Immature natural killer cell (primary cell): ENCODE measurements at regions not wholly inside any gene's neighbourhood (a gene's known extent, or its start where the extent isn't known, plus 50 kb on each side); places are given as distances from the start of the nearest gene placed in this dataset.
"Not testable (repeated sequence)": the region's sequence is repeated elsewhere in the genome, so short reads cannot be mapped to it uniquely, and the experiment has no call there.

Experiments used
- DNase-seq, 3 donors: peaks; one replicate each; pipeline ENCODE4 v3.0.0; 2022; ENCODE audit warnings: mixed read lengths in 1 of 3
- H3K27ac Mint-ChIP-seq, 6 donors: one replicate each; pipeline ENCODE4 v1.8.0; 2020; ENCODE audit warnings: mixed read lengths in 6 of 6, mild to moderate bottlenecking in 5 of 6, inconsistent platforms in 4 of 6, moderate library complexity in 3 of 6
- H3K27me3 Mint-ChIP-seq, 3 donors: one replicate each; pipeline ENCODE4 v1.8.0; 2020 to 2021; ENCODE audit warnings: low read depth in 3 of 3, mild to moderate bottlenecking in 3 of 3, mixed read lengths in 3 of 3, moderate library complexity in 3 of 3, inconsistent platforms in 1 of 3
- H3K36me3 Mint-ChIP-seq, 3 donors: one replicate each; pipeline ENCODE4 v1.8.0; 2020; ENCODE audit warnings: mixed read lengths in 3 of 3, inconsistent platforms in 2 of 3, mild to moderate bottlenecking in 2 of 3
- H3K4me1 Mint-ChIP-seq, 2 donors: one replicate each; pipeline ENCODE4 v1.8.0; 2020; ENCODE audit warnings: inconsistent platforms in 2 of 2, mild to moderate bottlenecking in 2 of 2, mixed read lengths in 2 of 2, moderate library complexity in 1 of 2
- H3K4me3 Mint-ChIP-seq, 5 donors: one replicate each; pipeline ENCODE4 v1.8.0; 2020; ENCODE audit warnings: mild to moderate bottlenecking in 5 of 5, mixed read lengths in 5 of 5, inconsistent platforms in 3 of 5, moderate library complexity in 3 of 5
- H3K9me3 Mint-ChIP-seq, 6 donors: one replicate each; pipeline ENCODE4 v1.8.0; 2020; ENCODE audit warnings: mild to moderate bottlenecking in 6 of 6, mixed read lengths in 6 of 6, inconsistent platforms in 4 of 6, moderate library complexity in 3 of 6

DNA sequence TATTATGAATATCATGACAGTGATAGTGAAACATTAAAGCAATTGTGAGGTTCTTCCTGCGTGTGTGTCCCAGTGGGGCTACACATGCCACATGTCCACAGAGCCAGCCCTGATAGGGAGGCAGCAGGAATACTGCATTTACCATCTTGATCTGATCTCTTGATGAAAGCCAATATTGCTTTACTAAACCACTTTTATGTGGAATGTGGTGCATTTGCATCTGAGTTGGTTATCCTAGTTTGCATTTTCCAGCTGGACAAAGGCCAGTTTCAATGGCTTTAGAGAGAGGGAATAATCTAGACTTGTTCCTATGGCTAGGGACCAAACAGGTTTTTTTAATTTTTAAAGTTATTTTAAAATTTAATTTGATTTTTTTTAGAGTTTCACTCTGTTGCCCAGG, 216.3 kb upstream of the FERMT1 start:
- Mint-ChIP-seq H3K4me3 (no peak overlapping the region), H3K9me3 (peaks cover 0 to 6% (median 0%) of the 10 kb centered on the region in 6 donors), H3K27me3 (no peaks in the 10 kb centered on the region), H3K4me1 (no peaks in the 10 kb centered on the region), H3K27ac (no peak overlapping the region), H3K36me3 (no peaks in the 10 kb centered on the region)
- no peak for DNase-seq

DNA sequence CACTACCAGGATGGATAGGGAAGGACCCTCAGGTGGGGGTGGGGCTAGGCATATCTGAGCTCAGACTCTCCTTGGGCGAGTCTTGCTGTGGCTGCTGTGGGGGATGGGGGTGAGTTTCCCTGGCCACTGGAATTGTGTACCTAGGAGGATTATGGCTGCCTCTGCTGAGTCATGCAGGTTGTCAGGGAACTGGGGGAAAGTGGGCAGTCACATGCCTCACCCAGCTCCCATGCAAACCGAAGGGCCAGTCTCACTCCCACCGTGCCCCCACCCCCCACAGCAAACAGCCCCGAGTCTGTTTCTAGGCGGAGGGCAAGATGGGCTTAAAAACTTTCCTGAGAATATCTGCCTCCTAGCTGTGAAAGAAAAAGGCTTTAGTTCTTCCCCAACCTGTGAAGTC, 210.3 kb upstream of the FERMT1 start:
- H3K27me3 Mint-ChIP-seq: peaks cover 0 to 2% (median 1%) of the 10 kb centered on the region in 3 donors
- H3K4me3 Mint-ChIP-seq: no peak overlapping the region
- no peaks in the 10 kb centered on the region for H3K36me3 Mint-ChIP-seq
- H3K9me3 Mint-ChIP-seq: peaks cover 1 to 13% (median 7%) of the 10 kb centered on the region in 6 donors
- DNase-seq: no peak
- no peaks in the 10 kb centered on the region for H3K4me1 Mint-ChIP-seq
- no peak overlapping the region for H3K27ac Mint-ChIP-seq

DNA sequence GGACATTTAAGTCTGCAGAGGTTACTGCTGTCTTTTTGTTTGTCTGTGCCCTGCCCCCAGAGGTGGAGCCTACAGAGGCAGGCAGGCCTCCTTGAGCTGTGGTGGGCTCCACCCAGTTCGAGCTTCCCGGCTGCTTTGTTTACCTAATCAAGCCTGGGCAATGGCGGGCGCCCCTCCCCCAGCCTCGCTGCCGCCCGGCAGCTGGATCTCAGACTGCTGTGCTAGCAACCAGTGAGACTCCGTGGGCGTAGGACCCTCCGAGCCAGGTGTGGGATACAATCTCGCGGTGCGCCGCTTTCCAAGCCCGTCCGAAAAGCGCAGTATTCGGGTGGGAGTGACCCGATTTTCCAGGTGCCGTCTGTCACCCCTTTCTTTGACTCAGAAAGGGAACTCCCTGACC, 198.4 kb upstream of the FERMT1 start:
- peaks cover 0 to 20% (median 13%) of the 10 kb centered on the region in 6 donors for H3K9me3 Mint-ChIP-seq
- H3K36me3 Mint-ChIP-seq, H3K27me3 Mint-ChIP-seq, H3K4me3 Mint-ChIP-seq, H3K4me1 Mint-ChIP-seq, H3K27ac Mint-ChIP-seq, DNase-seq: not testable (repeated sequence)

DNA sequence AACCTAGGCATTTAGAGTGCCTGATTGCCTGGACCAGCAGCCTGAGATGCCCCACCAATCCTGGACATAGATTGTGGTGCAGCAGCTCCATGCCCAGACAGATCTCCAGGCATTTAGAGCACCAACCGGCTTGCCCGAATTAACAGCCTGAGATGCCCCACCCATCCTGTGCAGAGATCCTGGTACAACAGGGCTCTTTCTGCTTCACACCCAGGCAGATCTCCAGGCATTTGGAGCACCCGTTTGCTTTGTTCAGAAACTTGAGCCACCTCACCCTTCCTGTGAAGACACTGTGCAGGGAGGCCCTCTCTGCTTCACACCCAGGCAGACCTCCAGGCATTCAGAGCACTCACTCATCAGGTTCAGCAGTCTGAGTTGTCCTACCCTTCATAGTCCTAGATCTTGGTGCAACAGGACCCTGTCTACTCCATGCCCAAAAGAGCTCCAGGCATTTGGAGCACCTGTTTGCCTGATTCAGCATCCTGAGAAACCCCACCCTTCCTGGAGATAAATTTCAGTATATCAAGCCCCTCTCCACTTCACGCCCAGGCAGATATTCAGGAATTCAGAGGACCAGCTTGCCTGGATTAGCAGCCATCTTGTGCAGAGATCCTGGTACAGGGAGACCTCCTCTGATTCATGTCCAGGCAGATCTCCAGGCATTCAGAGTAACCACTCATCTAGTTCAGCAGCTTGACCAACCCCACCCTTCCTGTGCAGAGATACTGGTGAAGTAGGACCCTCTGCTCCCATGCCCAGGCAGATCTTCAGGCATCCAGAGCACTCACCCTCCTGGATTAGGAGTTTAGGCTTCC, 189.2 kb upstream of the FERMT1 start:
- peaks cover 7 to 18% (median 9%) of the 10 kb centered on the region in 6 donors for H3K9me3 Mint-ChIP-seq
- no peak overlapping the region for H3K4me3 Mint-ChIP-seq
- H3K27ac Mint-ChIP-seq: no peak overlapping the region
- no peaks in the 10 kb centered on the region for H3K4me1 Mint-ChIP-seq
- DNase-seq: no peak
- no peaks in the 10 kb centered on the region for H3K36me3 Mint-ChIP-seq
- peaks cover 0 to 2% (median 0%) of the 10 kb centered on the region in 3 donors for H3K27me3 Mint-ChIP-seq

DNA sequence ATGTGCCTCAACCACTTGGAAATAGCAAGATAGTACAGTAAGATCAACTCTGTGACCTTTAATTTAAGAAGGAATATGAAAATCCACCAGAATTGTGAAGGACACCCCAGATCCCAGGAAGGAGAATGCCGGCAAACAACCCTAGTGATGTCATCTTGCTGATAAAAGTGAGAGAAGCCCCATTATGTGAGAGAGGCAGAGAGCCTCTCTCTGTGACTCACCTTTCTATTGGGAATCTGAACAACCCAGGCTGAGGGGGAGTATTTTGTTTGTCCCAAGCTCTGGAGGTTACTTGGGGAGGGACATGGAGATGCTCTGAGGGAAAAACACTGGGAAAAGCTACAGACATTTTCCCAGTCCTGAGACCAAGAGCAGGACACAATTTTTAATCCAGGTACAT, 188.3 kb upstream of the FERMT1 start:
- H3K36me3 Mint-ChIP-seq: no peaks in the 10 kb centered on the region
- H3K27me3 Mint-ChIP-seq: peaks cover 0 to 2% (median 0%) of the 10 kb centered on the region in 3 donors
- no peaks in the 10 kb centered on the region for H3K4me1 Mint-ChIP-seq
- DNase-seq: no peak
- H3K9me3 Mint-ChIP-seq: peaks cover 7 to 18% (median 9%) of the 10 kb centered on the region in 6 donors
- H3K27ac Mint-ChIP-seq: no peak overlapping the region
- H3K4me3 Mint-ChIP-seq: no peak overlapping the region

DNA sequence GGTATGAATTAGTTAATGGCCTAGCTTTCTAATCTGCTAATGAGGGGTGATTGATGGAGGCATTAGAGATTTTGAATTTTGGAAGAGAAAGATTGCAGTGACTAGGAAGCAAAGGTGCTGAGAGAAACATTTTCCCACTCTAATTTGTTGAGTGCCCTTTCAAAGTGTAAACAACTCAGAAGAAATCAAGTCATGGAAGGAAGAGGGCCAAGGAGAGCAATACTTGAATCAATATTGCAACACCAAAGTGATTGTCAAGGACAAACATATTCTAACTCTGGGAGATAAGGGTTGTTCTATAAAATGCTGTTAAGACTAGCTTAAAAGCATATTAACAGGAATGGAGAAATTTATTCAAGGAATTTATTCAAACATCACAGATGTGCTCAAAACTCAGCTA, 182.7 kb upstream of the FERMT1 start:
- H3K4me1 Mint-ChIP-seq: no peaks in the 10 kb centered on the region
- no peaks in the 10 kb centered on the region for H3K36me3 Mint-ChIP-seq
- H3K4me3 Mint-ChIP-seq: no peak overlapping the region
- H3K27ac Mint-ChIP-seq: no peak overlapping the region
- no peak for DNase-seq
- peaks cover under 1 to 24% (median 8%) of the 10 kb centered on the region in 6 donors for H3K9me3 Mint-ChIP-seq
- H3K27me3 Mint-ChIP-seq: peaks cover 0 to 1% (median under 1%) of the 10 kb centered on the region in 3 donors

DNA sequence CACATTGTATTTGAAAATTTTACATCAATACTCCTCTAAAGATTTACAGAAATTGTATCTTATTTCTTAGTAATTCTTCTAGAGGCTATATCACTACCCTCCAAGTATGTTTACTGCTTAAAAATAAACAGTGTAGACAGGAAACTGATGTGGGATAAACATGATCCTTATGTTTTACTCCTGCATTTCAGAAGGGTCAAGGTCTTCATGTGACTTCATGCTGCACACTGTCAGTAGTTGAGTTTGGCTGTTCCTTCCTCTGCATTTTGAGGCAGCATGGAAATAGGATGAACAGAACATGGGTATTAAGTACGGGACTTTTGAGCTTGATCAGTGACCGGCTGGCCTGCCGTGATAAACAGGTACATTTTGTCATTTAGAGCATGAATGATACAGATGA, 179.2 kb upstream of the FERMT1 start:
- Mint-ChIP-seq H3K36me3 (no peaks in the 10 kb centered on the region), H3K27ac (no peak overlapping the region), H3K4me1 (no peaks in the 10 kb centered on the region), H3K4me3 (no peak overlapping the region), H3K27me3 (peaks cover 0 to 1% (median 0%) of the 10 kb centered on the region in 3 donors), H3K9me3 (peaks cover 0 to 26% (median 5%) of the 10 kb centered on the region in 6 donors)
- no peak for DNase-seq

DNA sequence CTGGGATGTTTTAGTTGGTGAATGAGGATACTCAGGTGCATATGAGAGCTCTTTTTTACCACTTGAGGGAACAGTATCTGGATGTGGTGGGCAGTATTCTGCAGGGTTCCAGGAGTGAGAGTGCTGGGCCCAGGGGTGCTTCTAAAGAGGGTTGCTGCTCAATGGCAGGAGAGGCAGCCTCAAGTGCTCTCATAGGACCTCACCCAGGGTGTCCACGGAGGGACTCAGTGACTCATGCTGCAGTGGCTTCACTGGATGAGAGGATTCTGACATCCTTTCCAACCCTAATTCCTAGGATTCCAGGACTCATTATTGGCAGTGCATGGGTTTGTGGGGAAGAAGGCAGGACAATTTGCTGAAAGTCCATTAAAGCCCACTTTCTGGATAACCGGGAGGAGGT, 176.6 kb upstream of the FERMT1 start:
- H3K9me3 Mint-ChIP-seq: peaks cover 0 to 34% (median 7%) of the 10 kb centered on the region in 6 donors
- no peaks in the 10 kb centered on the region for H3K4me1 Mint-ChIP-seq
- H3K36me3 Mint-ChIP-seq: no peaks in the 10 kb centered on the region
- no peak overlapping the region for H3K27ac Mint-ChIP-seq
- no peak overlapping the region for H3K4me3 Mint-ChIP-seq
- H3K27me3 Mint-ChIP-seq: peaks cover 0 to under 1% (median 0%) of the 10 kb centered on the region in 3 donors
- DNase-seq: no peak

DNA sequence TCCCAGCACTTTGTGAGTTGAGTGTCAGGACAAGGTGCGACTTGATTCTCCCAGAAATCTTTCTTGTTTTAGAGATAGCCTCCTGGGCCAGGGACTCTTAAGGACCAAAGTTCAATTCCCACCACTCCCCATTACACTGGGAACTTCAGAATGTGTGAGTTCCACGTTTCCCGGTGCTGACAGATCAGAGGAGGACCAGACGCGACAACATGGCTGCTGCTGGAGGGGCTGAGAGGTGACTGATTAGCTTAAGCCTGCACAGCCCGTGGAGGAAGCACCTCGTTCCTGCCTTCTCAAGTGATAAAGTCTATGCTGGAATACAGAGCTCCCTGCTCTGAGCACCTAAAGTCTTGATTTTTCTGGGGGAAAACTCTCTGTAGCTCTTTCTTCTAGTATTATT, 175.2 kb upstream of the FERMT1 start:
- peaks cover 0 to 29% (median 5%) of the 10 kb centered on the region in 6 donors for H3K9me3 Mint-ChIP-seq
- no peaks in the 10 kb centered on the region for H3K36me3 Mint-ChIP-seq
- no peaks in the 10 kb centered on the region for H3K27me3 Mint-ChIP-seq
- H3K4me3 Mint-ChIP-seq: no peak overlapping the region
- DNase-seq: no peak
- no peaks in the 10 kb centered on the region for H3K4me1 Mint-ChIP-seq
- H3K27ac Mint-ChIP-seq: no peak overlapping the region

DNA sequence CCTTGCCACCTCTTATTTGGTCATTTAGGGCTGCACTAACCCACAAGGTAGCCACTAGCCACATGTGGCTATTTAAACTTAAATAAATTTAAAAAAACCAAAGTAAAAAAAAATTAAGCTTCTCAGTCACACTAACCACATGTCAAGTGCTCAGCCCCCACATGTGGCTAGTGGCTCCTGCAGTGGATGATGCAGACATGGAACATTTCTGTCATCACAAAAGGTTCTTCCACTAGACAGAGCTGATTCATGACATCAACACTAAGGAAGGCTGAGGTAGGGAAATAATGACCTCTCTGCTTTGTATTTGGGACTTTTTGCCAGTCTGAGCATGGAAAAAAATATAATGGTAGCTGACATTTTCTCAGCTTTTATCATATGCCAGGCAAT, 173.0 kb upstream of the FERMT1 start:
- peaks cover 0 to 14% (median under 1%) of the 10 kb centered on the region in 6 donors for H3K9me3 Mint-ChIP-seq
- H3K4me1 Mint-ChIP-seq: no peaks in the 10 kb centered on the region
- H3K36me3 Mint-ChIP-seq: no peaks in the 10 kb centered on the region
- DNase-seq: no peak
- no peak overlapping the region for H3K27ac Mint-ChIP-seq
- H3K27me3 Mint-ChIP-seq: no peaks in the 10 kb centered on the region
- H3K4me3 Mint-ChIP-seq: no peak overlapping the region

DNA sequence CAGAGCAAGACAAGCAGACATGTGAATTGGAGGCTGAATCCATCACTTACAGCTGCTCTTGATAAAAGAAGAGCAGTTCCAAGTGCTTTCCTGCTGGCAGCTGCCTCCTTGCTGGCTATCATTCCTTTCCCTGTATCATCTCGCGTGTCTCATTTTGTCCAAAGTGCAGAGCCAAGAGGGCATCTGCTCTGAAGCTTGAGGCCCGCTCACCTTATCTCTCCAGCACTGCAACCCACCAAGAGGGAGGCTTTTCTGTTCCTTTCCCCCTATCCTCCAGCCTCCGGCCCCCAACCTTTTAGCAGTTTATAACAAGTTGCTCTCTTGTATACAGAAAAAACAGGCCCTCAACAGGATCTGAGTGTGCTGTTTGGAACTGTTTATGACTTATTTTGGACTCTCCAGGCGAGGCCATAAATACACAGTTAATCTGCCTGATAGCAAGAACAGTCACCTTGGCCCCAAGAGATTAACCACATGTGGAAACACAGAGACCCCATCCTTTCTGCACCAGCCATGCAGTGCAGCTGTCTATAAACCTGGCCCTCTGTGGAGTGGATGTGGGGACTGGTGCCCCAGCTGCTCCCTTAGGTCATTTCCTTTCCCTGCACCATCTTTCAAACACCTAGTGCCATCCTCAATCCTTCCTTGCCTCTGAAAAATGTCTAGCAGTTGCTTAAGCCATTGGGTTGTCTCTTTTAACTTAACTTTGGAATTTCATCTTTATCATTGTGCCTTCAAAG, 172.5 kb upstream of the FERMT1 start:
- H3K9me3 Mint-ChIP-seq: peaks cover 0 to 14% (median 0%) of the 10 kb centered on the region in 6 donors
- H3K27ac Mint-ChIP-seq: no peak overlapping the region
- H3K27me3 Mint-ChIP-seq: no peaks in the 10 kb centered on the region
- H3K4me3 Mint-ChIP-seq: no peak overlapping the region
- no peaks in the 10 kb centered on the region for H3K4me1 Mint-ChIP-seq
- DNase-seq: no peak
- no peaks in the 10 kb centered on the region for H3K36me3 Mint-ChIP-seq

DNA sequence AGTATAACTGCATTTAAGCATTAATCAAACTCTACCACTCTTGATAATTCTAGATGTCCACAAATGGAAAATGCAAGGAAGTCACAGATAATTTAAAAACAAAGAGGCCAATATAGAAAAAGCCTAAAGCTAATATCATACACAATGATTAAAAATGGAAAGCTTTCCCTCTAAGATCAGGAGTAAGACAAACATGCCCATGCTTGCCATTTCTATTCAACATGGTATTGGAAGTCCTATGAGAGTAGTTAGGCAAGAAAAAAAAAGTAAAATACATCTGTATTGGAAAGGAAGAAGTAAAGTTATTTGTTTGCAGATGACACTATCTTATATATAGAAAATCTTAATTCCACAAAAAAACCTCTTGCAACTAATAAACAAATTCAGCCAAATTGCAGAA, 164.6 kb upstream of the FERMT1 start:
- Mint-ChIP-seq H3K27ac (no peak overlapping the region), H3K27me3 (no peaks in the 10 kb centered on the region), H3K4me1 (no peaks in the 10 kb centered on the region), H3K4me3 (no peak overlapping the region), H3K36me3 (peaks cover 0 to 4% (median 4%) of the 10 kb centered on the region in 3 donors), H3K9me3 (peaks cover 4 to 21% (median 8%) of the 10 kb centered on the region in 6 donors)
- no peak for DNase-seq

DNA sequence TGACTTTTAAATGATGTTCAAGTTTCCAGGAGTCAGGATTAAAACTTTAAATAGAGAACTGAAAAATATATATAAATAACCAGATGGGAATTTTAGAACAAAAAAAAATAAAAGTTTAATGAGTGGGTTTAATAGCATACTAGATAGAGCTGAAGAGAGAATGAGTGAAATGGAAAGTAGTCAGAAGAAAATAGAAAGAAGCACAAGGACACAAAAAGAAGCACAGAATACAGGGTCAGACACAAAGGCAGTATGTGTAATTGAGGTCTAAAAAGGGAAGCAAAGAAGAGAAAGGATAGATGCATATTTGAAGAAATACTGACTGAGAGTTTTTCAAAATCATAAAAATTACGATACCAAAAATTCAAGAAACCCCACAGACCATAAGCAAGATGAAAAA, 159.8 kb upstream of the FERMT1 start:
- H3K36me3 Mint-ChIP-seq: peaks cover 0 to 5% (median 4%) of the 10 kb centered on the region in 3 donors
- H3K27me3 Mint-ChIP-seq: peaks cover 0 to 6% (median 0%) of the 10 kb centered on the region in 3 donors
- H3K4me3 Mint-ChIP-seq: no peak overlapping the region
- H3K9me3 Mint-ChIP-seq: peaks cover 3 to 22% (median 7%) of the 10 kb centered on the region in 6 donors
- no peak overlapping the region for H3K27ac Mint-ChIP-seq
- DNase-seq: no peak
- H3K4me1 Mint-ChIP-seq: no peaks in the 10 kb centered on the region

DNA sequence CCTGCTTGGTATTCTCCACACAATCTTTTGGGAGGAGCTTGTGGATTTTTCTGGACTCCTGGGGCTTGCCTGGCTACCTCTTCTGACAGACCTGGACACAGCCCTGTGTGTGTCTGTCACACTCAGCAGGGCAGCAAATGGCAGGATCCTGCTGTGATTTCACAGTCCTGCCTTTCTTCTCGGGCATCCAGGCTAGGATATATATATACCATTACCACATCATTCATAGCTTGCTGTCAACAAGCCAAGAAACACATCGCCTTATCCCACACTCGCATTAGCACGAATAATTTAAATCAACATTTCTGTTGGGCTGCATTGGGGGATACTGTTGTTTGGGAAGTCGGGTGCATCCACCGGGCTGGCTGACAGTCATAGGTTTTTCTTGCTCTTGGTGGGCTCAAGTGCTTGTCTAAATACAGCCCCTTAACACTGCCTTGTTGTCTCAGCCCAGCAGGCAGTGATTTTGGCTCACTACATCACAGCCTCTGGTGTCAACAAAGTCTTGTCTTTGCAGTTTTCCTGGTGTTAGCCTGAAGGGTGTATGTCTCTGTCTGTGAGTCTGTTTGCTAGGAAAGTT, 154.9 kb upstream of the FERMT1 start:
- H3K27ac Mint-ChIP-seq: no peak overlapping the region
- peaks cover 0 to 4% (median 3%) of the 10 kb centered on the region in 6 donors for H3K9me3 Mint-ChIP-seq
- DNase-seq: no peak
- peaks cover 0 to 3% (median 3%) of the 10 kb centered on the region in 3 donors for H3K36me3 Mint-ChIP-seq
- H3K4me3 Mint-ChIP-seq: no peak overlapping the region
- H3K27me3 Mint-ChIP-seq: peaks cover 0 to 8% (median 1%) of the 10 kb centered on the region in 3 donors
- H3K4me1 Mint-ChIP-seq: no peaks in the 10 kb centered on the region
